Tibial artery (tissue), 4 donors: ENCODE measurements at regions not wholly inside any gene's neighbourhood (a gene's known extent, or its start where the extent isn't known, plus 50 kb on each side); places are given as distances from the start of the nearest gene placed in this dataset.

Experiments
- DNase-seq, 2 donors: peaks; one replicate each; pipeline ENCODE4 v3.0.0-alpha.2; 2019
- H3K27ac ChIP-seq, 2 donors: fragments of 200-600 bp; sonication (generic) in 1 of 2; 1 replicate in 1 of 2; 2 replicates in 1 of 2; pipeline ENCODE4 v1.5.1; 2018 to 2019; ENCODE audit warnings: mild to moderate bottlenecking in 1 of 2
- H3K27me3 ChIP-seq, 2 donors: fragments of 200-600 bp; sonication (generic) in 1 of 2; one replicate each; pipeline versions ENCODE4 v1.5.1 to v1.6.0; 2016 to 2019
- H3K36me3 ChIP-seq, 3 donors: fragments of 200-600 bp; sonication (generic) in 2 of 3; one replicate each; pipeline ENCODE4 v1.5.1; 2016 to 2019; ENCODE audit warnings: mild to moderate bottlenecking in 2 of 3
- H3K4me1 ChIP-seq, 4 donors: fragments of 200-600 bp; sonication (generic) in 2 of 4; 1 replicate in 3 of 4; 2 replicates in 1 of 4; pipeline ENCODE4 v1.5.1; 2016 to 2019
- H3K4me3 ChIP-seq, 2 donors: fragments of 200-600 bp; sonication (generic) in 1 of 2; 1 replicate in 1 of 2; 2 replicates in 1 of 2; pipeline ENCODE4 v1.5.1; 2018 to 2019; ENCODE audit warnings: mild to moderate bottlenecking in 2 of 2
- H3K9me3 ChIP-seq, 3 donors: fragments of 200-600 bp; sonication (generic) in 1 of 3; one replicate each; pipeline ENCODE4 v1.5.1; 2016 to 2019
- intact Hi-C: fragments of 100-400 bp; cut with DNase I; formaldehyde crosslinking; loops from one replicate; pipeline ENCODE4 v1.15.0; 2023; ENCODE audit warnings: low total_unique reads
- TF ChIP-seq, protein P1 (sequence below), 2 experiments: fragments of 200-600 bp in 1 of 2; fragments of 450-650 bp in 1 of 2; IDR thresholded peaks; one replicate each; pipeline ENCODE4 v1.5.1; 2017 to 2019; ENCODE audit warnings: antibody characterized with exemption in 2 of 2, mild to moderate bottlenecking in 1 of 2, moderate library complexity in 1 of 2

GRCh38 chr14:96722736-96723135 lies 74.4 kb upstream of the VRK1 start:
- H3K36me3 ChIP-seq: no peaks in the 10 kb centered on the region
- TF ChIP-seq, protein P1, sequence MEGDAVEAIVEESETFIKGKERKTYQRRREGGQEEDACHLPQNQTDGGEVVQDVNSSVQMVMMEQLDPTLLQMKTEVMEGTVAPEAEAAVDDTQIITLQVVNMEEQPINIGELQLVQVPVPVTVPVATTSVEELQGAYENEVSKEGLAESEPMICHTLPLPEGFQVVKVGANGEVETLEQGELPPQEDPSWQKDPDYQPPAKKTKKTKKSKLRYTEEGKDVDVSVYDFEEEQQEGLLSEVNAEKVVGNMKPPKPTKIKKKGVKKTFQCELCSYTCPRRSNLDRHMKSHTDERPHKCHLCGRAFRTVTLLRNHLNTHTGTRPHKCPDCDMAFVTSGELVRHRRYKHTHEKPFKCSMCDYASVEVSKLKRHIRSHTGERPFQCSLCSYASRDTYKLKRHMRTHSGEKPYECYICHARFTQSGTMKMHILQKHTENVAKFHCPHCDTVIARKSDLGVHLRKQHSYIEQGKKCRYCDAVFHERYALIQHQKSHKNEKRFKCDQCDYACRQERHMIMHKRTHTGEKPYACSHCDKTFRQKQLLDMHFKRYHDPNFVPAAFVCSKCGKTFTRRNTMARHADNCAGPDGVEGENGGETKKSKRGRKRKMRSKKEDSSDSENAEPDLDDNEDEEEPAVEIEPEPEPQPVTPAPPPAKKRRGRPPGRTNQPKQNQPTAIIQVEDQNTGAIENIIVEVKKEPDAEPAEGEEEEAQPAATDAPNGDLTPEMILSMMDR (IDR thresholded peaks at IDR 0.05): no peak
- no peak overlapping the region for H3K4me3 ChIP-seq
- H3K27ac ChIP-seq: no peak overlapping the region
- DNase-seq: no peak
- H3K4me1 ChIP-seq: no peaks in the 10 kb centered on the region
- H3K27me3 ChIP-seq: peaks cover 0 to 5% of the 10 kb centered on the region in 2 donors
- H3K9me3 ChIP-seq: peaks cover 0 to 15% (median 12%) of the 10 kb centered on the region in 3 donors
- intact Hi-C loops: no loop called here

DNA sequence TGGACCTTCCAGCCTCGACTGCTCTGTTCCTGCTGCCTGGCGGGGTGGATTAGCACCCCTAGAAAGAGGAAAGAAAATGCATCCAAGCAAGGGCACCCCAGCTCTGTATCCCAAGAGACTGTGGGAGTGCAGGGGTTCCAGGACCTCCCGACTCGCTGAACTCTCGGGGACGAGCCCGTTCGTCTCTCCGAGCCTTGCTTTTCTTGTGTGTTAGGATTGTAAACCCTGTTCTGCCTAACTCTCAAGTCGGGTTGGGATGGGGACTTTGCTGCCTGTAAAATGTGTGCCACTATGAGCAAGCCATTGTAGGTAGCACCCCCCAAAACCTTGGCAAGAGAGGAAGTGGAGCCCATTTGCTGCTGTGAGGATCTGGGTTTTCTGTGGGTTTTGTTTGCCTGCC lies 73.2 kb upstream of the VRK1 start:
- H3K27me3 ChIP-seq: peaks cover 0 to 7% of the 10 kb centered on the region in 2 donors
- intact Hi-C loops: no loop called here
- TF ChIP-seq, protein P1 (IDR thresholded peaks at IDR 0.05): no peak
- no peak for DNase-seq
- H3K4me3 ChIP-seq: no peak overlapping the region
- H3K4me1 ChIP-seq: no peaks in the 10 kb centered on the region
- no peaks in the 10 kb centered on the region for H3K36me3 ChIP-seq
- peaks cover 0 to 15% (median 12%) of the 10 kb centered on the region in 3 donors for H3K9me3 ChIP-seq
- no peak overlapping the region for H3K27ac ChIP-seq

DNA sequence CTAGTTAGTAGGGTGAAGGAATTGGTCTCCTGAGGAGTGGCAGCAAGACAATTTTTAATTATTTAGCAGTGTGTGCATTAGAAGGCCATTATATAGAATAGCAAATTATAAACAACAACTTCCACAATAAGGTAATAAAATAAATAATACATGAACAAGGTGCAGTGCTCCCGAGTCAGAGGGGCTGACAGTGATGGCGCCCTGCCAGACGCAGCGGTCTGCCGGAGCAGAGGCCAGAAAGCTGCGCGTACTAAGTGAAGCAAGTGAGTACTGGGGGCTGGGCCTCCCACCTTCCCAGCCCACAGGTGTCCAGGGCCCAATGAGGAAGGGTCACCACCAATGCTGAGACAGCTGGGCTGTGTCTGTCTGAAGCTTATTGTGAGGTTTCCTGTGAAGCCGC lies 72.0 kb upstream of the VRK1 start:
- H3K27me3 ChIP-seq: peaks cover 0 to 7% of the 10 kb centered on the region in 2 donors
- no peaks in the 10 kb centered on the region for H3K36me3 ChIP-seq
- intact Hi-C loops: no loop called here
- H3K4me1 ChIP-seq: no peaks in the 10 kb centered on the region
- no peak for DNase-seq
- H3K9me3 ChIP-seq: peaks cover 0 to 15% (median 12%) of the 10 kb centered on the region in 3 donors
- no peak overlapping the region for H3K27ac ChIP-seq
- TF ChIP-seq, protein P1 (IDR thresholded peaks at IDR 0.05): no peak
- no peak overlapping the region for H3K4me3 ChIP-seq

GRCh38 chr14:96727073-96727472 lies 70.1 kb upstream of the VRK1 start:
- Histone ChIP-seq H3K9me3 (peaks cover 0 to 15% (median 12%) of the 10 kb centered on the region in 3 donors), H3K4me3 (no peak overlapping the region), H3K27ac (no peak overlapping the region), H3K27me3 (peaks cover 0 to 7% of the 10 kb centered on the region in 2 donors), H3K36me3 (no peaks in the 10 kb centered on the region), H3K4me1 (no peaks in the 10 kb centered on the region)
- intact Hi-C loops: no loop called here
- no peak for DNase-seq
- TF ChIP-seq, protein P1 (IDR thresholded peaks at IDR 0.05): no peak

DNA sequence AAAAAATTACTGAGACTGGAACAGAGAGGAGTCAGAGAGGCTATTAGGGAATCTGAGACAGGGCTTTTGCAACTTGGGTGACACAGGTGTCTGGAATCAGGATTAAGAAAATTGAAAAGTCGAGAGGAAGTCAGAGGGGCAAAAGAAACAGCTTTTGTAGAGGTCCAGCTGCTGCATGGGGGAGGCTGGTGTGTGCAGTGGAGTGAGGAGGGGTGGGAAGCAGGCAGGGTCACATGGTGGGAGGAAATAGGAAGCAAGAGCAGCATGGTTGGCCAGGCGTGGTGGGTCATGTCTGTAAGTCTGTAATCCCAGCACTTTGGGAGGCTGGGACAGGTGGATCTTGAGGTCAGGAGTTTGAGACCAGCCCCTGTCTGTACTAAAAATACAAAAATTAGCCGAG lies 69.7 kb upstream of the VRK1 start:
- H3K9me3 ChIP-seq: peaks cover 0 to 15% (median 12%) of the 10 kb centered on the region in 3 donors
- no peak for DNase-seq
- intact Hi-C loops: no loop called here
- TF ChIP-seq, protein P1 (IDR thresholded peaks at IDR 0.05): no peak
- peaks cover 0 to 7% of the 10 kb centered on the region in 2 donors for H3K27me3 ChIP-seq
- H3K4me3 ChIP-seq: no peak overlapping the region
- H3K27ac ChIP-seq: no peak overlapping the region
- H3K4me1 ChIP-seq: no peaks in the 10 kb centered on the region
- no peaks in the 10 kb centered on the region for H3K36me3 ChIP-seq
